CD14-positive monocyte (primary cell): ENCODE measurements at regions not wholly inside any gene's neighbourhood (a gene's known extent, or its start where the extent isn't known, plus 50 kb on each side); places are given as distances from the start of the nearest gene placed in this dataset.

ENCODE experiments used
- DNase-seq, 3 donors: peaks; one replicate each; pipeline ENCODE4 v3.0.0-alpha.2; 2011 to 2022
- H2AFZ ChIP-seq: 2 replicates; pipeline ENCODE4 v1.6.0; 2012; ENCODE audit warnings: mild to moderate bottlenecking, low read depth, low read length, inconsistent platforms; ENCODE audit not compliant: insufficient read depth, poor library complexity, severe bottlenecking
- H3K27ac ChIP-seq, 2 donors: 1 replicate in 1 of 2; 2 replicates in 1 of 2; pipeline ENCODE4 v1.5.1; 2012 to 2013; ENCODE audit warnings: low read length in 2 of 2, control low read depth in 1 of 2, inconsistent platforms in 1 of 2, low read depth in 1 of 2, mild to moderate bottlenecking in 1 of 2
- H3K27me3 ChIP-seq, 2 donors: one replicate each; pipeline versions ENCODE4 v1.6.0 to v1.6.1; 2011 to 2013; ENCODE audit warnings: low read length in 2 of 2; ENCODE audit not compliant: control insufficient read depth in 2 of 2, insufficient read depth in 2 of 2
- H3K36me3 ChIP-seq, 2 donors: replicated peaks in 1 of 2; 1 replicate in 1 of 2; 2 replicates in 1 of 2; pipeline versions ENCODE4 v1.5.1 to v1.6.1; 2012 to 2013; ENCODE audit warnings: low read length in 2 of 2, control low read depth in 1 of 2, inconsistent platforms in 1 of 2, mild to moderate bottlenecking in 1 of 2; ENCODE audit not compliant: insufficient read depth in 2 of 2, control insufficient read depth in 1 of 2
- H3K4me1 ChIP-seq, 2 donors: 1 replicate in 1 of 2; 2 replicates in 1 of 2; pipeline versions ENCODE4 v1.5.1 to v1.6.1; 2012 to 2013; ENCODE audit warnings: low read length in 2 of 2, control low read depth in 1 of 2, inconsistent platforms in 1 of 2, mild to moderate bottlenecking in 1 of 2, moderate library complexity in 1 of 2; ENCODE audit not compliant: insufficient read depth in 2 of 2, control insufficient read depth in 1 of 2
- H3K4me2 ChIP-seq: replicated peaks from 2 replicates; pipeline ENCODE3; 2012; ENCODE audit warnings: low read length, moderate library complexity, mild to moderate bottlenecking; ENCODE audit not compliant: poor library complexity, severe bottlenecking; ENCODE audit errors: extremely low read depth
- H3K4me3 ChIP-seq, 3 experiments: fragments of 200-600 bp in 1 of 3; sonication (generic) in 1 of 3; replicated peaks in 1 of 3; 1 replicate in 2 of 3; 2 replicates in 1 of 3; pipeline ENCODE4 v1.5.1; 2011 to 2013; ENCODE audit warnings: low read length in 3 of 3, mild to moderate bottlenecking in 3 of 3, control low read depth in 2 of 3, low read depth in 2 of 3, inconsistent platforms in 1 of 3, moderate library complexity in 1 of 3
- H3K79me2 ChIP-seq: 2 replicates; pipeline ENCODE4 v1.6.0; 2012; ENCODE audit warnings: mild to moderate bottlenecking, control low read depth, inconsistent platforms, low read length, moderate library complexity; ENCODE audit not compliant: insufficient read depth
- H3K9ac ChIP-seq: 2 replicates; pipeline ENCODE4 v1.6.0; 2017; ENCODE audit warnings: low read length, mild to moderate bottlenecking; ENCODE audit not compliant: insufficient read depth, poor library complexity, severe bottlenecking
- H3K9me3 ChIP-seq, 2 donors: replicated peaks in 1 of 2; 1 replicate in 1 of 2; 2 replicates in 1 of 2; pipeline versions ENCODE4 v1.5.1 to v1.6.1; 2012 to 2013; ENCODE audit warnings: low read length in 2 of 2, control low read depth in 1 of 2; ENCODE audit not compliant: control insufficient read depth in 1 of 2, insufficient read depth in 1 of 2
- H4K20me1 ChIP-seq: 2 replicates; pipeline ENCODE4 v1.6.0; 2012; ENCODE audit warnings: mild to moderate bottlenecking, low read length, control low read depth, moderate library complexity; ENCODE audit not compliant: insufficient read depth
- H3K27ac Mint-ChIP-seq, 7 donors: one replicate each; pipeline ENCODE4 v1.8.0; 2020; ENCODE audit warnings: mild to moderate bottlenecking in 7 of 7, mixed read lengths in 7 of 7, moderate library complexity in 6 of 7, inconsistent platforms in 2 of 7
- H3K27me3 Mint-ChIP-seq, 3 donors: one replicate each; pipeline ENCODE4 v1.8.0; 2021 to 2022; ENCODE audit warnings: low read depth in 3 of 3, mild to moderate bottlenecking in 3 of 3, mixed read lengths in 3 of 3, moderate library complexity in 3 of 3, inconsistent platforms in 1 of 3
- H3K36me3 Mint-ChIP-seq, 2 donors: one replicate each; pipeline ENCODE4 v1.8.0; 2020; ENCODE audit warnings: mixed read lengths in 2 of 2, inconsistent platforms in 1 of 2, mild to moderate bottlenecking in 1 of 2
- H3K4me1 Mint-ChIP-seq: one replicate; pipeline ENCODE4 v1.8.0; 2020; ENCODE audit warnings: mild to moderate bottlenecking, mixed read lengths
- H3K4me3 Mint-ChIP-seq, 2 donors: one replicate each; pipeline ENCODE4 v1.8.0; 2020; ENCODE audit warnings: mild to moderate bottlenecking in 2 of 2, mixed read lengths in 2 of 2, moderate library complexity in 1 of 2
- H3K9me3 Mint-ChIP-seq, 7 donors: one replicate each; pipeline ENCODE4 v1.8.0; 2020 to 2022; ENCODE audit warnings: mixed read lengths in 7 of 7, mild to moderate bottlenecking in 6 of 7, moderate library complexity in 6 of 7, inconsistent platforms in 2 of 7
- CTCF ChIP-seq: fragments of 200-600 bp; IDR thresholded peaks from one replicate; pipeline ENCODE4 v1.8.0; 2022; ENCODE audit warnings: antibody characterized with exemption, mild to moderate bottlenecking
- WGBS: methylation state at CpG from one replicate; pipeline ENCODE4 v1.1.5; 2013; ENCODE audit warnings: missing lambda C conversion rate; ENCODE audit not compliant: insufficient coverage; 5-methylcytosine and 5-hydroxymethylcytosine counted together
- intact Hi-C, 2 donors: fragments of 100-400 bp; cut with micrococcal nuclease; formaldehyde crosslinking; loops; one replicate each; pipeline versions ENCODE4 v1.15.0 to v1.15.1; 2023

GRCh38 chr5:107215611-107216010 is 455.1 kb downstream of the EFNA5 start:
- no peak overlapping the region for H2AFZ ChIP-seq
- H3K36me3 Mint-ChIP-seq = no peaks in the 10 kb centered on the region
- H3K4me1 ChIP-seq = no peaks in the 10 kb centered on the region
- H3K27ac Mint-ChIP-seq = no peak overlapping the region
- peaks cover 0 to 4% (median 0%) of the 10 kb centered on the region in 3 donors for H3K27me3 Mint-ChIP-seq
- no peaks in the 10 kb centered on the region for H4K20me1 ChIP-seq
- no peaks in the 10 kb centered on the region for H3K36me3 ChIP-seq
- no peak overlapping the region for H3K4me3 Mint-ChIP-seq
- no peaks in the 10 kb centered on the region for H3K27me3 ChIP-seq
- H3K4me2 ChIP-seq = no peak overlapping the region
- H3K9ac ChIP-seq = no peak overlapping the region
- DNase-seq = no peak
- intact Hi-C loops = no loop called here
- H3K9me3 Mint-ChIP-seq = peaks cover 0 to 2% (median 0%) of the 10 kb centered on the region in 7 donors
- no peaks in the 10 kb centered on the region for H3K9me3 ChIP-seq
- no peak overlapping the region for H3K4me3 ChIP-seq
- no peak overlapping the region for H3K27ac ChIP-seq
- no peaks in the 10 kb centered on the region for H3K4me1 Mint-ChIP-seq
- TF ChIP-seq CTCF = no peak
- H3K79me2 ChIP-seq = no peaks in the 10 kb centered on the region
- 0% methylated on average over 1 of the region's 2 CpGs for WGBS

GRCh38 chr5:107213025-107213424 is 457.7 kb downstream of the EFNA5 start:
- WGBS = 95% methylated on average over 2 of the region's 3 CpGs
- Histone ChIP-seq H3K4me3 (no peak overlapping the region), H3K4me1 (no peaks in the 10 kb centered on the region), H3K4me2 (no peak overlapping the region), H3K79me2 (no peaks in the 10 kb centered on the region), H3K9ac (no peak overlapping the region), H3K27me3 (no peaks in the 10 kb centered on the region), H4K20me1 (no peaks in the 10 kb centered on the region), H3K9me3 (no peaks in the 10 kb centered on the region), H3K27ac (no peak overlapping the region), H2AFZ (no peak overlapping the region), H3K36me3 (no peaks in the 10 kb centered on the region)
- no peaks in the 10 kb centered on the region for H3K36me3 Mint-ChIP-seq
- H3K27me3 Mint-ChIP-seq = peaks cover 0 to 2% (median 0%) of the 10 kb centered on the region in 3 donors
- intact Hi-C loops = no loop called here
- H3K4me1 Mint-ChIP-seq = no peaks in the 10 kb centered on the region
- no peak for TF ChIP-seq CTCF
- no peak for DNase-seq
- peaks cover 0 to 2% (median 0%) of the 10 kb centered on the region in 7 donors for H3K9me3 Mint-ChIP-seq
- H3K27ac Mint-ChIP-seq = no peak overlapping the region
- H3K4me3 Mint-ChIP-seq = no peak overlapping the region
